ENCODE measurements at regions not wholly inside any gene's neighbourhood (a gene's known extent, or its start where the extent isn't known, plus 50 kb on each side); places are given as distances from the start of the nearest gene placed in this dataset.

- no peak for DNase-seq
Observed at GRCh38 chr3:72560846-72561675, 287.2 kb downstream of the SHQ1 start.

- DNase-seq: no peak
Observed at GRCh38 chr3:72559385-72559784, 288.9 kb downstream of the SHQ1 start.

- DNase-seq: no peak
Observed at GRCh38 chr3:72558001-72558400, 290.2 kb downstream of the SHQ1 start.

GRCh38 chr3:72555714-72556113 lies 292.5 kb downstream of the SHQ1 start:
- DNase-seq: no peak

- DNase-seq: no peak
Observed at GRCh38 chr3:72554689-72555088, 293.6 kb downstream of the SHQ1 start.

- no peak for DNase-seq
Observed at GRCh38 chr3:72553298-72553697, 294.9 kb downstream of the SHQ1 start.

GRCh38 chr3:72550582-72551262 lies 297.5 kb downstream of the SHQ1 start:
- no peak for DNase-seq

- DNase-seq: no peak
Observed at GRCh38 chr3:72549761-72550581, 298.3 kb downstream of the SHQ1 start.

- no peak for DNase-seq
Observed at GRCh38 chr3:72548981-72549380, 299.3 kb downstream of the SHQ1 start.

GRCh38 chr3:72548461-72548860 lies 299.8 kb downstream of the SHQ1 start:
- no peak for DNase-seq

GRCh38 chr3:72547183-72547582 lies 301.1 kb downstream of the SHQ1 start:
- no peak for DNase-seq

- no peak for DNase-seq
Observed at GRCh38 chr3:72544239-72544638, 304.0 kb downstream of the SHQ1 start.

- no peak for DNase-seq
Observed at GRCh38 chr3:72543246-72543645, 305.0 kb downstream of the SHQ1 start.

GRCh38 chr3:72542781-72543180 lies 305.5 kb downstream of the SHQ1 start:
- DNase-seq: no peak

GRCh38 chr3:72539856-72540255 lies 308.4 kb downstream of the SHQ1 start:
- DNase-seq: no peak

- DNase-seq: no peak
Observed at GRCh38 chr3:72538070-72538745, 310.0 kb downstream of the SHQ1 start.

- no peak for DNase-seq
Observed at GRCh38 chr3:72537448-72537847, 310.8 kb downstream of the SHQ1 start.

GRCh38 chr3:72536878-72537267 lies 311.4 kb downstream of the SHQ1 start:
- no peak for DNase-seq

- no peak for DNase-seq
Observed at GRCh38 chr3:72536206-72536877, 311.9 kb downstream of the SHQ1 start.

- no peak for DNase-seq
Observed at GRCh38 chr3:72535772-72536171, 312.5 kb downstream of the SHQ1 start.

GRCh38 chr3:72533591-72534473 lies 314.4 kb downstream of the SHQ1 start:
- no peak for DNase-seq
